Caki2 (cell line): ENCODE measurements at regions not wholly inside any gene's neighbourhood (a gene's known extent, or its start where the extent isn't known, plus 50 kb on each side); places are given as distances from the start of the nearest gene placed in this dataset.
A peak's percentile ranks its signal among the peaks of the same experiment; 100 is the strongest.

Source experiments
- DNase-seq: peaks from one replicate; pipeline ENCODE4 v3.0.0-alpha.2; 2015; ENCODE audit warnings: low read depth
- in situ Hi-C: cut with HindIII; loops from 2 replicates; pipeline ENCODE4 v1.10.0; 2016; ENCODE audit warnings: low sequenced_read_pairs, low pct_unique_long_range_greater_than_20kb, mixed read lengths

GRCh38 chr13:111521030-111521429 lies 200.6 kb downstream of the TEX29 start:
- in situ Hi-C loops: no loop called here
- DNase-seq: no peak

DNA sequence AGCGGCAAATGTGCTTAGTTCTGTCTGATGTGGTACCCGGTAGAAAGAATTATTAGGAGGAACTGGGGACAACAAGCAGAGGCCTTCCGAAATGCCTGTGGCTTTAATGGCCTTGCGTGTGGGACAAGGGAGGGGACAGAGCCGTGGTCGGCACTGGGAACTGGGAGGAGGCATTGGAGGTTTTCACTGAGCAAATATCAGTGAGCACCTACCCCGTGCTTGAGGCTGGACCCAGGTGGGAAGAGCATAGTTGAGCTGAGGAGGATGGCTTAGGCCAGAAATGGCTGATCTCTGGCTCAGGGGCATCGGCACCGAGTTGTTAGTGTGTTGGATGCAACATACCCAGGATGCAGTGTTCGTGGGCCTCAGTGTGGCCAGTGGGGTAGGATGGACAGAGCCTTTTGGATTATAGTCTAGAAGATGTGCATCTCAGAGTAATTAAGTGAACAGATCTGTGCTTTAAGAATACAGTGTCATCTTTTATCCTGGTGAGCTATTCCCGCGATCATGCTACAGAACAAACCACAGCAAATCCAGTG lies 201.3 kb downstream of the TEX29 start:
- DNase-seq: no peak
- in situ Hi-C loops: no loop called here

DNA sequence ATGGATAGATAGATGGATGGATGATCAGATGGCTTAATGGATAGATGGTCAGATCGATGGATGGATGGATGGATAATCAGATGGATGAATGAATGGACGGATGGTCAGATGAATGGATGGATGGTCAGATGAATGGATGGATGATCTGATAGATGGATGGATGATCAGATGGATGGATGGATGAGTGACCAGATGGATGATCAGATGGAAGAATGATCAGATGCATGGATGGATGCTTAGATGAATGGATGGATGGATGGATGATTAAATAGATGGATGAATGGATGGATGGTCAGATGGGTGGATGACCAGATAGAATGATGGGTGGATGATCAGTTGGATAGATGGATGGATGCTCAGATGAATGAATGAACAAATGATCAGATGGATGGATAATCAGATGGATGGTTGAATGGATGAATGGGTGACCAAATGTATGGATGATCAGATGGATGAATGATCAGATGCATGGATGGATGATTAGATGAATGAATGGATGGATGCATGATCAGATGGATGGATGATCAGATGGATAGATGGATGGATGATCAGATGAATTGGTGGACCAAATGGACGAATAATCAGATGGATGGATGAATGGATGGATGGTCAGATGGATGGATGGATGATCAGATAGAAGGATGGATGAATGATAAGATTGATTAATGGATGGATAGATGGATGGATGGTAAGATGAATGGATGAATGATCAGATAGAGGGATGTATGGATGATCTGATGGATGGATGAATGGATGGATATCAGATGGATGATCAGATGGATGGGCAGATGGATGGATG lies 205.1 kb downstream of the TEX29 start:
- in situ Hi-C loops: no loop called here

GRCh38 chr13:111526922-111527321 lies 206.5 kb downstream of the TEX29 start:
- in situ Hi-C loops: no loop called here
- DNase-seq: no peak

More for the DNA sequence above, 205.1 kb downstream of the TEX29 start:
- no peak for DNase-seq

DNA sequence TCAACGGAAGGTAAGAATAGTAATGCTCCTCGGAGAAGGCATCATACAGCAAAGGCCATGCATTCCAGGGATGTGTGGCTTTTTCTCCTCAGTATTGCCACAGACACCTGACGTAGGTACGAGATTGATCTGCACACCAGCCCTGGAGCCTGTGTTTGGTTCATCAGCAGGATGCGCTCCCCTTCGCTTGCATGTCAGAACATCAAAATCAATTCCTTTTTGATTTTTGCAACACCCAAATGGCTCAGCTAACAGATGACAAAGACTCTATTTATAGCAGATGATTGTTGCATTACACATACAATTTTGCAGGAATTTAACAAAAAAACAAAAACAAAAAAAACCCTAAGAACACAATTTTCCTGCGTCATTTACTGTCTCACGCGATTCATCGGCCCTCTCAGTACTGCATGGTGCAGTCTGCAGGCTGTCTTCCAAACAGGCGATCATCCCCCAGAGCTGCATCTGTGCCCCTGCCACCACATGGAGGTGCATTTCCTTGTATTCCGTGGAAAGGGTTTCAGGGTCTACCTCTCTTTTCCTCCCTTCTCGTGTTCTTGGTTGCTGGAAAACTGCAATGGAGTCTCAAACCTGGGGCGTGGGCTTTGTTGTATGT lies 207.3 kb downstream of the TEX29 start:
- in situ Hi-C loops: no loop called here
- no peak for DNase-seq

DNA sequence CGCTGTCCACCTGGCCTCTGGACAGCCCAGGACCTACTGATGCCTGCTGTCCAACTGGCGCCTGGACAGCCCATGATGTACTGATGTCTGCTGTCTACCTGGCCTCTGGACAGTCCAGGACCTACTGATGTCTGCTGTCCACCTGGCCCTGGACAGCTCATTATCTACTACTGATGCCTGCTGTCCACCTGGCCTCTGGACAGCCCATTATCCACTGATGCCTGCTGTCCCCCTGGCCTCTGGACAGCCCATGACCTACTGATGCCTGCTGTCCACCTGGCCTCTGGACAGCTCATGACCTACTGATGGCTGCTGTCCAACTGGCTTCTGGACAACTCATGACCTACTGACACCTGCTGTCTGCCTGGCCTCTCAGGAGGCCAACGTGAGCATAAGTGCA lies 208.1 kb downstream of the TEX29 start:
- in situ Hi-C loops: no loop called here
- no peak for DNase-seq

DNA sequence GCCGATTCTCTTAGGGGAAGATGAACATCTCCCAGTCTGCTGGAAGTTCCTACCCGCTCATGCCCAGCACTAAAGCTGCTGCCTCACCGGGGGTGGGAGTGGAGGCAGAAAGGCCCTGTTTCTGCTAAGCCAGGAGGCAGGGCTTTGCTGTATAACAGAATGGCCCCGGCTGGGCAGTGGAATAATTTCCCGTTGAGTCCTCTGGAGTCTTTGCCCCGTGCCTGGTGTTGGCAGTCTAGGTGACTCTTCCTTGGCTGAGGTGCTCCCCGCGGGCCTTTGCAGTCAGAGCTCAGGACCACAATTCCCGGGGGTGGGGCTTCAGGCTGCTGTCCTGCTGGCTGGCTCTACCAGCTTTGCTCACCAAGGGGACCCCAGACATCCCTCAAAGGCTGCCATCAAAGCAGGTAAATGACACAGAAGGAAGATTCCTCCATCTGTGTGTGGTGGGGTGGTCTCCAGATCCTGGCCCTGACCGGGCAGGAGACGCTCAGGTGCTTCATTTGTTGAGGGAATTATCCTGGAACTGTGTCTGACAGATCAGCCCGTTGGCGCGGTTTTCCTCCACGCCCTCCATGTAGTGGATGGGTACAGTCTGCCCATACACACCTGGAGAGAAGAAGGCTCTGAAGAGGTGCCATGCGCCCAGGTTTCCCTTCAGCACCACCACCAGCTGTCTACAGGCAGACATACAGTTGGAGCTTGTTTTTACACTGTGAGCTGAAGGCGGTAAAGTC lies 209.9 kb downstream of the TEX29 start:
- in situ Hi-C loops: no loop called here
- no peak for DNase-seq

DNA sequence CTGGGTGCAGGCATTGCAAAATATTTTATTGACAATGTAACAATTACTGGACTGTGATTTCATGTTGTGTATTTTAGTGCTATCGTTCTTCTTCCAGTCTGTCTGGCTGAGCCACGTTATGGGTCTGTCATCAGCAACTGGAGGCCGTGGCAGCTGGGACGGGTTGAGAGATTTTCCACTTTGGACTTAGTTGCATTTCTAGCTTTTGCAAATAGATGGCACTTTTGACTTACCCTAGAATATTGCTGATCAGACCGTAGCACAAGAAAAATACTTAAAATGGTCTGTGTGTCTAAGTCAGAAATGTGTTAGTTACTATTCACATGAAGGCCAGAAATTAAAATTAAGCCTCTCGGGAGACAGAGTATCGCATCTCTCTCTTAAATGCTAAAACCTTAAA lies 211.1 kb downstream of the TEX29 start:
- peak; percentile 0 for DNase-seq

GRCh38 chr13:111532111-111532510 lies 211.7 kb downstream of the TEX29 start:
- DNase-seq: no peak
- in situ Hi-C loops: no loop called here

More for the DNA sequence above, 211.1 kb downstream of the TEX29 start:
- in situ Hi-C loops: no loop called here

GRCh38 chr13:111533900-111534683 lies 213.7 kb downstream of the TEX29 start:
- in situ Hi-C loops: no loop called here
- DNase-seq: no peak

GRCh38 chr13:111534751-111535522 lies 214.5 kb downstream of the TEX29 start:
- DNase-seq: no peak
- in situ Hi-C loops: no loop called here

DNA sequence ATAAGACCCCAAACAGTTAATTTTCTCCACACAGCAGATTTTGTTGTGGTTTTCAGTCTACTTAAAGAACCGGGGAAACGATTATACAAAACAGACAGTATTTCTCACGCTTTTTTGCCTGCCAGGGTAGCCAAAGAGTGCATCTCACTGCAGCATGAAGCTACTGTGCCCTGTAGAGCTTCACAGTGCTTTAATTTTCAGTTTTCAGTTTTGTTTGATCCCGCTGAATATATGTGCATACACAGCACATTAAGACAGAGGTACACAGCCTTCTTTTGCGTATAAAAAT lies 215.0 kb downstream of the TEX29 start:
- no peak for DNase-seq
- in situ Hi-C loops: no loop called here

GRCh38 chr13:111536075-111536642 lies 215.7 kb downstream of the TEX29 start:
- in situ Hi-C loops: no loop called here
- DNase-seq: no peak

DNA sequence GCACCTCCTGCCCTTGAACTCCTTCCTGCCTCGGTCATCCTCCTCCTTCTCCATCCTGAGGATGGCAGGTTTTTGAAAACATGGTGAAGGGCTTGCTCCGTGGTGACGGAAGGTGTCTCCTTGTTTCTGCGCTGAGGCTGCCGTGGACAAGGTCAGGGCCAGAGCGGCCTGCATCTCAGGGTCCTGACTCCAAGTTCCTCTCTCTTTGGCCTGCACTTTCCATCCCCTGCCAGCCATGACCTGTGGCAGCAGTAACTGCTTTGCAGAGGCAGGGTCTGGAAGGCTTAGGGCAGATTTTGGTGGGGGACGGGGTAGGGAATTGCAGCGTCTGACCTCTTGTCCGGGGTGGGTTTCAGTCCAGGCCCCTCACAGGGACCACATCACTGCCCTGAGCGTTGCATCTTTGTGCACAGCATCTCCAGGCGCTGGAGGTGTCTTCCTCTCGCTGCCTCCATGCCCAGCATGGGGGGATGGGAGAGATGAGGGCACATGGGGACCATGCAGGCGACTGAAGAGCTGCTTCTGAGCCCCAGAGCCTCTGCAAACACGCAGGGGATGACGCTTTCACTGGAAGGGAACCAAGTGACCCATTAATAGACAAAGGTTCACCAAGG lies 216.8 kb downstream of the TEX29 start:
- in situ Hi-C loops: no loop called here
- DNase-seq: no peak

DNA sequence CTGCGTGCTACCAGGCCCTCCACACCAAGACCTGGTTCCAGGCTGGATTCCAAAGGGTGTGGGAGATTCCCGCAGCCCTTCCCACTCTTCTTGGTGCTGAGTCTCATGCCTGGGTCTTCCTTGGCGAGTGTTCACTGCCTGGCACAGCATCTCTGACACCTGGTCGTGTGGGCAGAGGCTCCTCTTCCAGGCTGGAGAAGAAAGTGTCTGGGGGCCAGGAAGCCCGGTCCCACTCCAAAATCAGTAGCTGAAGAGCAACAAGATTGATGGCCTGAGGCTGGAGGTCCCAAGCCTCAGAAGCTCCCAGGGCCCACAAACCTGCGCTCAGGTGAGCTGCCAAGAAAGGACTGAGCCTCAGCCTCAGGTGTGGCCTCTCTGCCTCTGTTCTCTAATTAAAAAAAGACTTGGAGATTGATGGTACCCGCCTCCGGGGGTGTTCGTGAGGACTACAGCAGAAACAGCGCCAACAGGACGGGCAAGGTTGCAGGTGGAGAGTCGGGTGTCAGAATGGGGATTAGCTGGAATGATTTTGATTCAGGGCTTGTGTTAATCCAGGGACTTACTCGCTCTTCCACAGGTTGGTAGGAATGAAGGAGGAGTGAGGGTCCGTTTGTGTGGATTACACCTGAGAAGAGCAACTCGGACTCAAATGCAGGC lies 217.5 kb downstream of the TEX29 start:
- no peak for DNase-seq
- in situ Hi-C loops: no loop called here

DNA sequence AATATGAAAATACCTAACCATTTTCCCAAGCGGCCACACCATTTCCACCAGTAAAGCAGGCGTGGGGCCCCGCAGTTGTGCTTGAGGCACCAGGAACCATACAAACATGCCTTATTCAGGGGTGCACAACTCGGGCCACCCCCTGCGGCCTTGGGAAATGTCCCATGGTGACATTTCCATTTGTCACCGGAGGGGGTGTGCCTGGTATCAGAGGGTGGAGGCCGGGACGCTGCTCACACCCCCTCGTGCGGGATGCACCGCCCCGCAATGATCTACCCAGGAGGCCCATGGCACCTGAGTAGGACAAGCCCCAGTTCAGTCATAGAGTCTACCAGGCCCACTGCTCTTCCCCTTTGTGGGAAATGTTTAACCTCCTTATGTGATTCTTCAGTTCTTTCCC lies 218.8 kb downstream of the TEX29 start:
- DNase-seq: no peak
- in situ Hi-C loops: no loop called here
